ENCODE measurements at regions not wholly inside any gene's neighbourhood (a gene's known extent, or its start where the extent isn't known, plus 50 kb on each side); places are given as distances from the start of the nearest gene placed in this dataset.

DNA sequence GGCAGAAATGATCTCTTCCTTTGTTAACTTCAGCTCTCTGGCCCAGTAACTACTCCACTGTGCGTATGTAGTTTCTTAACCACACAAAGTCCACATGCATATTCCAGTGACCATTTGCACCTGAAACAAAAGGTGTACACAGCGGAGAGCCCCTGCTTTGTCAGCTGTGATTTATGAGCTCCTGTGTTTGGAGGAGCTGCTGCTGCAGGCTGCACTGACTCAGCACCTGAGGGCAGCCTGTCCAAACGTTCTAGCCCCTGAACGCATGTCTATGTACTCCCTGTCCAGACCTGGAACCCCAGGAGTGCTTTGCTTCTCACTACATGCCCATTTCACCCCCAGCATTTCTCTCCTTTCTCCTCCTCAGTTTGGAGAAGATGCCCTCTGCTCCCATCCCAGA, 216.1 kb downstream of the ABCC12 start:
- Mint-ChIP-seq H3K36me3 (ENCODE audit: low read depth) (peaks cover 2% of the 10 kb centered on the region), H3K4me3 (no peak overlapping the region), H3K9me3 (peaks cover 6% of the 10 kb centered on the region), H3K27me3 (ENCODE audit: insufficient read depth) (peaks cover 4% of the 10 kb centered on the region), H3K27ac (peak overlapping the region; percentile 93), H3K4me1 (peaks cover 20% of the 10 kb centered on the region)
- Histone ChIP-seq H3K27me3 (ENCODE audit: control insufficient read depth, insufficient read depth, low read length, poor library complexity, severe bottlenecking) (no peaks in the 10 kb centered on the region), H3K9ac (ENCODE audit: extremely low read depth, low read length, poor library complexity, severe bottlenecking) (no peak overlapping the region), H3K4me3 (ENCODE audit: low read length) (no peak overlapping the region), H3K4me1 (ENCODE audit: control insufficient read depth, insufficient read depth, low read length) (peaks cover 14% of the 10 kb centered on the region), H3K27ac (ENCODE audit: low read depth, low read length) (no peak overlapping the region), H3K9me3 (ENCODE audit: control insufficient read depth, low read length) (peaks cover 15% of the 10 kb centered on the region), H3K36me3 (ENCODE audit: control insufficient read depth, insufficient read depth, low read length) (no peaks in the 10 kb centered on the region)
- TF ChIP-seq, protein P1, sequence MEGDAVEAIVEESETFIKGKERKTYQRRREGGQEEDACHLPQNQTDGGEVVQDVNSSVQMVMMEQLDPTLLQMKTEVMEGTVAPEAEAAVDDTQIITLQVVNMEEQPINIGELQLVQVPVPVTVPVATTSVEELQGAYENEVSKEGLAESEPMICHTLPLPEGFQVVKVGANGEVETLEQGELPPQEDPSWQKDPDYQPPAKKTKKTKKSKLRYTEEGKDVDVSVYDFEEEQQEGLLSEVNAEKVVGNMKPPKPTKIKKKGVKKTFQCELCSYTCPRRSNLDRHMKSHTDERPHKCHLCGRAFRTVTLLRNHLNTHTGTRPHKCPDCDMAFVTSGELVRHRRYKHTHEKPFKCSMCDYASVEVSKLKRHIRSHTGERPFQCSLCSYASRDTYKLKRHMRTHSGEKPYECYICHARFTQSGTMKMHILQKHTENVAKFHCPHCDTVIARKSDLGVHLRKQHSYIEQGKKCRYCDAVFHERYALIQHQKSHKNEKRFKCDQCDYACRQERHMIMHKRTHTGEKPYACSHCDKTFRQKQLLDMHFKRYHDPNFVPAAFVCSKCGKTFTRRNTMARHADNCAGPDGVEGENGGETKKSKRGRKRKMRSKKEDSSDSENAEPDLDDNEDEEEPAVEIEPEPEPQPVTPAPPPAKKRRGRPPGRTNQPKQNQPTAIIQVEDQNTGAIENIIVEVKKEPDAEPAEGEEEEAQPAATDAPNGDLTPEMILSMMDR (conservative IDR thresholded peaks at IDR 0.05) = no peak
- 89 to 100% methylated on average over 1 to 4 of the region's 4 CpGs for WGBS, 2 experiments (ENCODE audit: insufficient coverage in 1 of 2, insufficient read length in 1 of 2)
- no peak for DNase-seq

DNA sequence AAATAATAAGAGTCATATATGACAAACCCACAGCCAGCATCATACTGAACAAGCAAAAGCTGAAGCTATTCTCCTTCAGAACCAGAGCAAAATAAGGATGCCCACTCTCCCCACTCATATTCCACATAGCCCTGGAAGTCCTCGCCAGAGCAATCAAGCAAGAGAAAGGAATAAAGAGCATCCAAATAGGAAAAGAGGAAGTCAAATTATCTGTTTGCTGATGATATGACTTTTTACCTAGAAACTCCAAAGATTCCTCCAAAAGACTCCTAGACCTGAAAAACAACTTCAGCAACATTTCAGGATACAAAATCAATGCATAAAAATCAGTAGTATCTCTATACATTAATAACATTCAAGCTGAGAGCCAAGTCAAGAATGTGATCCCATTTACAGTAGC, 217.5 kb downstream of the ABCC12 start:
- H3K27me3 ChIP-seq (ENCODE audit: control insufficient read depth, insufficient read depth, low read length, poor library complexity, severe bottlenecking) = no peaks in the 10 kb centered on the region
- Mint-ChIP-seq H3K36me3 (ENCODE audit: low read depth) (peaks cover 7% of the 10 kb centered on the region), H3K27ac (no peak overlapping the region), H3K4me3 (no peak overlapping the region), H3K4me1 (peaks cover 20% of the 10 kb centered on the region), H3K27me3 (ENCODE audit: insufficient read depth) (no peaks in the 10 kb centered on the region), H3K9me3 (peaks cover 13% of the 10 kb centered on the region)
- no peak overlapping the region for H3K27ac ChIP-seq (ENCODE audit: low read depth, low read length)
- no CpG with 5 or more reads among the region's 1 CpG for WGBS, 2 experiments (ENCODE audit: insufficient coverage in 1 of 2, insufficient read length in 1 of 2)
- no peak for DNase-seq
- no peak overlapping the region for H3K4me3 ChIP-seq (ENCODE audit: low read length)
- no peaks in the 10 kb centered on the region for H3K36me3 ChIP-seq (ENCODE audit: control insufficient read depth, insufficient read depth, low read length)
- TF ChIP-seq, protein P1 (conservative IDR thresholded peaks at IDR 0.05) = no peak
- H3K9me3 ChIP-seq (ENCODE audit: control insufficient read depth, low read length) = peaks cover 27% of the 10 kb centered on the region
- peaks cover 14% of the 10 kb centered on the region for H3K4me1 ChIP-seq (ENCODE audit: control insufficient read depth, insufficient read depth, low read length)
- no peak overlapping the region for H3K9ac ChIP-seq (ENCODE audit: extremely low read depth, low read length, poor library complexity, severe bottlenecking)

DNA sequence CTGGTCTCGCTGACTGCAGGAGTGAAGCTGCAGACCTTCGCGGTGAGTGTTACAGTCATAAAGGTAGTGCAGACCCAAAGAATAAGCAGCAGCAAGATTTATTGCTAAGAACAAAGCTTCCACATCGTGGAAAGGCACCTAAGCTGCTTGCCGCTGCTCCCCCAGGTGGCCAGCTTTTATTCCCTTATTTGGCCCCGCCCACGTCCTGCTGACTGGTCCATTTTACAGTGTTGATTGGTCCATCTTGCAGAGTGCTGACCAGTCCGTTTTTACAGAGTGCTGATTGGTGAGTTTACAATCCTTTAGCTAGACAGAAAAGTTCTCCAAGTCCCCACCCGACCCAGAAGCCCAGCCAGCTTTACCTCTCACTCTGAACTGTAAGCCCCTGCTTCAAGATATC, 227.8 kb downstream of the ABCC12 start:
- Histone ChIP-seq H3K9ac (ENCODE audit: extremely low read depth, low read length, poor library complexity, severe bottlenecking) (no peak overlapping the region), H3K4me1 (ENCODE audit: control insufficient read depth, insufficient read depth, low read length) (no peaks in the 10 kb centered on the region), H3K27ac (ENCODE audit: low read depth, low read length) (no peak overlapping the region), H3K4me3 (ENCODE audit: low read length) (no peak overlapping the region), H3K9me3 (ENCODE audit: control insufficient read depth, low read length) (peaks cover 6% of the 10 kb centered on the region), H3K36me3 (ENCODE audit: control insufficient read depth, insufficient read depth, low read length) (no peaks in the 10 kb centered on the region), H3K27me3 (ENCODE audit: control insufficient read depth, insufficient read depth, low read length, poor library complexity, severe bottlenecking) (no peaks in the 10 kb centered on the region)
- TF ChIP-seq, protein P1 (conservative IDR thresholded peaks at IDR 0.05) = no peak
- Mint-ChIP-seq H3K4me1 (peaks cover 4% of the 10 kb centered on the region), H3K4me3 (no peak overlapping the region), H3K27ac (no peak overlapping the region), H3K9me3 (peaks cover 6% of the 10 kb centered on the region), H3K27me3 (ENCODE audit: insufficient read depth) (peaks cover 4% of the 10 kb centered on the region), H3K36me3 (ENCODE audit: low read depth) (no peaks in the 10 kb centered on the region)
- DNase-seq = peak; percentile 65
- 92 to 94% methylated on average over 9 of the region's 9 CpGs for WGBS, 2 experiments (ENCODE audit: insufficient coverage in 1 of 2, insufficient read length in 1 of 2)

Data from endodermal cell (in vitro differentiated cells).